RCC 7860 (cell line): ENCODE measurements at regions not wholly inside any gene's neighbourhood (a gene's known extent, or its start where the extent isn't known, plus 50 kb on each side); places are given as distances from the start of the nearest gene placed in this dataset.
"Not testable (repeated sequence)": the region's sequence is repeated elsewhere in the genome, so short reads cannot be mapped to it uniquely, and the experiment has no call there.

Experiments used
- DNase-seq: peaks from one replicate; pipeline ENCODE4 v3.0.0-alpha.2; 2015; ENCODE audit warnings: low spot score
- FAIRE-seq: peaks from 2 replicates; lab custom pipeline; 2012; peaks lifted over from hg19 to GRCh38; lab: Jason Lieb, UNC

GRCh38 chrY:7419165-7419564, 507.6 kb upstream of the AMELY start:
- no peak for FAIRE-seq
- no peak for DNase-seq

GRCh38 chrY:7417946-7418345, 506.4 kb upstream of the AMELY start:
- FAIRE-seq, result no peak
- no peak for DNase-seq

GRCh38 chrY:7416406-7416805, 504.9 kb upstream of the AMELY start:
- no peak for FAIRE-seq

GRCh38 chrY:7415157-7415633, 503.6 kb upstream of the AMELY start:
- no peak for FAIRE-seq

More at GRCh38 chrY:7416406-7416805, 504.9 kb upstream of the AMELY start:
- DNase-seq, result no peak

GRCh38 chrY:7390056-7390455, 478.5 kb upstream of the AMELY start:
- FAIRE-seq, result no peak

More at GRCh38 chrY:7415157-7415633, 503.6 kb upstream of the AMELY start:
- DNase-seq, result no peak

GRCh38 chrY:7382988-7383387, 471.4 kb upstream of the AMELY start:
- peak; percentile 42 for DNase-seq
- FAIRE-seq, result no peak

More at GRCh38 chrY:7390056-7390455, 478.5 kb upstream of the AMELY start:
- DNase-seq, result no peak

GRCh38 chrY:7377091-7377490, 465.5 kb upstream of the AMELY start:
- DNase-seq (no peak), FAIRE-seq (no peak)

- DNase-seq, result peak; percentile 61
- FAIRE-seq, result not testable (repeated sequence)
Observed at GRCh38 chrY:7374485-7374884, 462.9 kb upstream of the AMELY start.

GRCh38 chrY:7371953-7372352, 460.4 kb upstream of the AMELY start:
- FAIRE-seq, DNase-seq: not testable (repeated sequence)

GRCh38 chrY:7371026-7371425, 459.5 kb upstream of the AMELY start:
- FAIRE-seq, result not testable (repeated sequence)

GRCh38 chrY:7359520-7359919, 448.0 kb upstream of the AMELY start:
- DNase-seq, result no peak
- no peak for FAIRE-seq

More at GRCh38 chrY:7371026-7371425, 459.5 kb upstream of the AMELY start:
- not testable (repeated sequence) for DNase-seq

- no peak for FAIRE-seq
Observed at GRCh38 chrY:7358103-7358752, 446.7 kb upstream of the AMELY start.

GRCh38 chrY:7355891-7356290, 444.3 kb upstream of the AMELY start:
- DNase-seq, FAIRE-seq: not testable (repeated sequence)

More at GRCh38 chrY:7358103-7358752, 446.7 kb upstream of the AMELY start:
- DNase-seq, result no peak

- peak; percentile 51 for DNase-seq
- peak; percentile 70 for FAIRE-seq
Observed at GRCh38 chrY:7344661-7345060, 433.1 kb upstream of the AMELY start.

- no peak for DNase-seq
- no peak for FAIRE-seq
Observed at GRCh38 chrY:7343261-7343660, 431.7 kb upstream of the AMELY start.

GRCh38 chrY:7342732-7343131, 431.2 kb upstream of the AMELY start:
- not testable (repeated sequence) for FAIRE-seq
- peak; percentile 50 for DNase-seq

- FAIRE-seq (no peak), DNase-seq (no peak)
Observed at GRCh38 chrY:7339391-7340087, 428.0 kb upstream of the AMELY start.

GRCh38 chrY:7336023-7336873, 424.7 kb upstream of the AMELY start:
- no peak for FAIRE-seq
- no peak for DNase-seq

- FAIRE-seq, result no peak
- no peak for DNase-seq
Observed at GRCh38 chrY:7334449-7334848, 422.9 kb upstream of the AMELY start.

- DNase-seq, result no peak
- FAIRE-seq, result no peak
Observed at GRCh38 chrY:7326296-7327246, 415.0 kb upstream of the AMELY start.
